Erythroblast (primary cell): ENCODE measurements at regions not wholly inside any gene's neighbourhood (a gene's known extent, or its start where the extent isn't known, plus 50 kb on each side); places are given as distances from the start of the nearest gene placed in this dataset.

ENCODE experiments used
- GATA1 ChIP-seq: IDR thresholded peaks from 2 replicates; pipeline ENCODE4 v1.6.1; 2011; ENCODE audit warnings: low read depth, mild to moderate bottlenecking, control low read depth, low read length, moderate library complexity
- POLR2A ChIP-seq: IDR thresholded peaks from 2 replicates; pipeline ENCODE4 v1.6.1; 2011; ENCODE audit warnings: mild to moderate bottlenecking, low read length

DNA sequence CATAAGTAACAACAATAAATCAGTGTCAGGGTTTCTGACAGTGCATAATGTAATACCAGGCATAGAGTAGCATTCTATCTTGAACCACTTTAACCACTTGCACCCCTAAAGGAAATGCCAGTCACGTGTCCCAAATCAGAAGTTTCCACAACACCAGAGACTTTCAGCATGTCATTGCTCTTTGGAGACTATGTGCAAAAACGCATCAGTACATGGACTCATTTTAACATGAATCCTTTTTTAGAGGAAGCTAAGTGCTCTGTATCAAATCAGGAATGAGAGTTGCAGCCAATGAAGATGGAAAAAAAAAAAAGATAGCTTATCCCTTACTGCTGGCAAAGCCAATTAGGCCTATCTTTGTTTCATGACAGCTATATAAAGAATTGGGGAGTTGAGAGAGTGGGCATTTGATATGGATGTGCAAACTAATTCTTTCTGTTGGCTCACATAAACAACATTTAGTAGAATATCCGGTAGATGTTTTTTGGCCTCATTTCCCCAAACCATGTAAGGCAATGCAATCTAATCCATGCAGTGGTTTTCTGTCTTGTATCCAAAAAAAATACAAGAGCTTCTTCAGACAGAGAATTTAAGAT lies 353.1 kb downstream of the IRS1 start:
- TF ChIP-seq POLR2A: no peak
- no peak for TF ChIP-seq GATA1
